ENCODE measurements at regions not wholly inside any gene's neighbourhood (a gene's known extent, or its start where the extent isn't known, plus 50 kb on each side); places are given as distances from the start of the nearest gene placed in this dataset.

GRCh38 chr3:106282943-106283342 is 414.1 kb upstream of the CBLB start:
- TF ChIP-seq CTCF (conservative IDR thresholded peaks at IDR 0.05; ENCODE audit: low read depth in 2 of 2) (no peak), CREB1 (CRISPR knock-in tag; IDR thresholded peaks at IDR 0.05; ENCODE audit: low read depth) (no peak), REST (IDR thresholded peaks at IDR 0.05; ENCODE audit: unreplicated experiment) (no peak), JUNB (IDR thresholded peaks at IDR 0.05; ENCODE audit: unreplicated experiment) (no peak), POLR2AphosphoS5 (IDR thresholded peaks at IDR 0.05; ENCODE audit: low read depth) (no peak), EZH2 (IDR thresholded peaks at IDR 0.05; ENCODE audit: low read depth, unreplicated experiment) (no peak), STAT1 (IDR thresholded peaks at IDR 0.05; ENCODE audit: unreplicated experiment) (no peak)

Measured in GM23338 (cell line).